WTC11 (cell line): ENCODE measurements at regions not wholly inside any gene's neighbourhood (a gene's known extent, or its start where the extent isn't known, plus 50 kb on each side); places are given as distances from the start of the nearest gene placed in this dataset.

ENCODE experiments used
- ATAC-seq: fragments of 200-7000 bp; cut with Tn5 transposase; 2 replicates; pipeline ENCODE4 v1.10.0; 2021; ENCODE audit warnings: mild to moderate bottlenecking, moderate library complexity
- CTCF ChIA-PET: fragments of 300-600 bp; sonication (Branson Sonifier 250); formaldehyde crosslinking; loops from one replicate; lab custom pipeline; 2021; ENCODE audit warnings: antibody characterized with exemption; lab: Charles Lee
- POLR2A ChIA-PET: fragments of 350-600 bp; sonication (Branson Sonifier 250); formaldehyde crosslinking; loops from one replicate; lab custom pipeline; 2021; ENCODE audit warnings: antibody characterized with exemption; lab: Charles Lee
- DNase-seq: peaks from one replicate; pipeline ENCODE4 v3.0.0; 2021; ENCODE audit warnings: low spot score
- H3K27ac Mint-ChIP-seq: 2 replicates; pipeline ENCODE4 v1.8.0; 2021; ENCODE audit warnings: mixed read lengths
- H3K27me3 Mint-ChIP-seq: 2 replicates; pipeline ENCODE4 v1.8.0; 2021; ENCODE audit warnings: low read depth, mild to moderate bottlenecking, moderate library complexity, mixed read lengths
- H3K36me3 Mint-ChIP-seq: 2 replicates; pipeline ENCODE4 v1.8.0; 2021; ENCODE audit warnings: mixed read lengths
- H3K4me1 Mint-ChIP-seq: 2 replicates; pipeline ENCODE4 v1.8.0; 2022; ENCODE audit warnings: mixed read lengths
- H3K4me3 Mint-ChIP-seq: 2 replicates; pipeline ENCODE4 v1.8.0; 2021; ENCODE audit warnings: mild to moderate bottlenecking, moderate library complexity, mixed read lengths
- H3K9me3 Mint-ChIP-seq: 2 replicates; pipeline ENCODE4 v1.8.0; 2021; ENCODE audit warnings: mixed read lengths
- ATF1 ChIP-seq: sonication (generic); formaldehyde crosslinking; IDR thresholded peaks from 2 replicates; pipeline ENCODE4 v1.8.1; 2023; ENCODE audit warnings: mild to moderate bottlenecking, moderate library complexity, missing genetic modification reagents
- ERG ChIP-seq: fragments of 250-450 bp; sonication (Bioruptor Pico); IDR thresholded peaks from 2 replicates; pipeline ENCODE4 v1.8.0; 2021; ENCODE audit warnings: mild to moderate bottlenecking
- FOXP1 ChIP-seq: sonication (generic); formaldehyde crosslinking; IDR thresholded peaks from 2 replicates; pipeline ENCODE4 v1.8.0; 2022; ENCODE audit warnings: missing genetic modification reagents, mild to moderate bottlenecking, moderate library complexity, borderline replicate concordance
- FOXP4 ChIP-seq: sonication (generic); formaldehyde crosslinking; IDR thresholded peaks from 2 replicates; pipeline ENCODE4 v1.8.0; 2022; ENCODE audit warnings: mild to moderate bottlenecking, missing genetic modification reagents
- GABPB1 ChIP-seq: sonication (generic); formaldehyde crosslinking; IDR thresholded peaks from 2 replicates; pipeline ENCODE4 v1.8.1; 2023; ENCODE audit warnings: mild to moderate bottlenecking, missing genetic modification reagents
- MYBL2 ChIP-seq: sonication (generic); formaldehyde crosslinking; IDR thresholded peaks from 2 replicates; pipeline ENCODE4 v1.8.1; 2023; ENCODE audit warnings: mild to moderate bottlenecking, moderate library complexity, missing genetic modification reagents
- NFYB ChIP-seq: sonication (generic); formaldehyde crosslinking; conservative IDR thresholded peaks from 2 replicates; pipeline ENCODE4 v1.8.0; 2022; ENCODE audit warnings: low read depth, missing genetic modification reagents
- OVOL2 ChIP-seq: fragments of 250-450 bp; sonication (Bioruptor Pico); IDR thresholded peaks from 2 replicates; pipeline ENCODE4 v1.9.0; 2021; ENCODE audit warnings: mild to moderate bottlenecking, borderline replicate concordance
- SMAD3 ChIP-seq: sonication (generic); formaldehyde crosslinking; IDR thresholded peaks from 2 replicates; pipeline ENCODE4 v1.8.0; 2022; ENCODE audit warnings: missing genetic modification reagents, mild to moderate bottlenecking, borderline replicate concordance
- TCF7 ChIP-seq: sonication (generic); formaldehyde crosslinking; IDR thresholded peaks from 2 replicates; pipeline ENCODE4 v1.8.0; 2022; ENCODE audit warnings: mild to moderate bottlenecking, low read depth, missing genetic modification reagents, moderate library complexity
- TEAD1 ChIP-seq: sonication (generic); formaldehyde crosslinking; IDR thresholded peaks from 2 replicates; pipeline ENCODE4 v1.8.0; 2022; ENCODE audit warnings: mild to moderate bottlenecking, missing genetic modification reagents
- TEAD4 ChIP-seq: sonication (generic); formaldehyde crosslinking; IDR thresholded peaks from 2 replicates; pipeline ENCODE4 v1.8.0; 2022; ENCODE audit warnings: mild to moderate bottlenecking, missing genetic modification reagents
- ZNF232 ChIP-seq: sonication (generic); formaldehyde crosslinking; IDR thresholded peaks from 2 replicates; pipeline ENCODE4 v1.8.0; 2022; ENCODE audit warnings: mild to moderate bottlenecking, missing genetic modification reagents
- ZNF396 ChIP-seq: fragments of 250-450 bp; sonication (Bioruptor Pico); IDR thresholded peaks from 2 replicates; pipeline ENCODE4 v1.8.0; 2021; ENCODE audit warnings: mild to moderate bottlenecking, moderate library complexity, borderline replicate concordance
- ZNF416 ChIP-seq: fragments of 250-450 bp; sonication (Bioruptor Pico); IDR thresholded peaks from 2 replicates; pipeline ENCODE4 v1.9.0; 2021; ENCODE audit warnings: mild to moderate bottlenecking, inconsistent platforms
- ZNF423 ChIP-seq: fragments of 250-450 bp; sonication (Bioruptor Pico); IDR thresholded peaks from 2 replicates; pipeline ENCODE4 v2.1.2; 2022; ENCODE audit warnings: mild to moderate bottlenecking, moderate library complexity
- TF ChIP-seq, protein P1 (sequence below): sonication (generic); formaldehyde crosslinking; IDR thresholded peaks from 2 replicates; pipeline ENCODE4 v1.8.1; 2022; ENCODE audit warnings: mild to moderate bottlenecking, moderate library complexity, missing genetic modification reagents
- TF ChIP-seq, protein P2 (sequence below): fragments of 250-450 bp; sonication (Bioruptor Pico); IDR thresholded peaks from 2 replicates; pipeline ENCODE4 v1.9.0; 2021; ENCODE audit warnings: mild to moderate bottlenecking
- TF ChIP-seq, protein P3 (sequence below): sonication (generic); formaldehyde crosslinking; IDR thresholded peaks from 2 replicates; pipeline ENCODE4 v1.8.0; 2023; ENCODE audit warnings: mild to moderate bottlenecking, missing genetic modification reagents
- TF ChIP-seq, protein P4 (sequence below): sonication (generic); formaldehyde crosslinking; IDR thresholded peaks from 2 replicates; pipeline ENCODE4 v1.8.1; 2023; ENCODE audit warnings: mild to moderate bottlenecking, moderate library complexity, missing genetic modification reagents

GRCh38 chr13:39170711-39171110, 132.5 kb downstream of the NHLRC3 start:
- Mint-ChIP-seq H3K27me3 (no peaks in the 10 kb centered on the region; the same call in 1 of the 2 replicates), H3K4me1 (0 out of 2 replicates have a peak, but pooled peaks cover 2% of the 10 kb centered on the region), H3K4me3 (no peak overlapping the region), H3K36me3 (no peaks in the 10 kb centered on the region), H3K27ac (no peak overlapping the region), H3K9me3 (peaks cover 3% of the 10 kb centered on the region; the same call in 1 of the 2 replicates)
- TF ChIP-seq ZNF423 (no peak), NFYB (CRISPR knock-in tag) (no peak), TEAD1 (no peak), ATF1 (CRISPR knock-in tag) (no peak), GABPB1 (no peak), TCF7 (CRISPR knock-in tag) (no peak), FOXP4 (CRISPR knock-in tag) (no peak), ZNF232 (no peak), FOXP1 (no peak), ZNF396 (CRISPR knock-in tag) (no peak), ERG (no peak), TEAD4 (CRISPR knock-in tag) (no peak)
- TF ChIP-seq, protein P1, sequence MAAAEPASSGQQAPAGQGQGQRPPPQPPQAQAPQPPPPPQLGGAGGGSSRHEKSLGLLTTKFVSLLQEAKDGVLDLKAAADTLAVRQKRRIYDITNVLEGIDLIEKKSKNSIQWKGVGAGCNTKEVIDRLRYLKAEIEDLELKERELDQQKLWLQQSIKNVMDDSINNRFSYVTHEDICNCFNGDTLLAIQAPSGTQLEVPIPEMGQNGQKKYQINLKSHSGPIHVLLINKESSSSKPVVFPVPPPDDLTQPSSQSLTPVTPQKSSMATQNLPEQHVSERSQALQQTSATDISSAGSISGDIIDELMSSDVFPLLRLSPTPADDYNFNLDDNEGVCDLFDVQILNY (CRISPR knock-in tag) = no peak
- TF ChIP-seq, protein P2, sequence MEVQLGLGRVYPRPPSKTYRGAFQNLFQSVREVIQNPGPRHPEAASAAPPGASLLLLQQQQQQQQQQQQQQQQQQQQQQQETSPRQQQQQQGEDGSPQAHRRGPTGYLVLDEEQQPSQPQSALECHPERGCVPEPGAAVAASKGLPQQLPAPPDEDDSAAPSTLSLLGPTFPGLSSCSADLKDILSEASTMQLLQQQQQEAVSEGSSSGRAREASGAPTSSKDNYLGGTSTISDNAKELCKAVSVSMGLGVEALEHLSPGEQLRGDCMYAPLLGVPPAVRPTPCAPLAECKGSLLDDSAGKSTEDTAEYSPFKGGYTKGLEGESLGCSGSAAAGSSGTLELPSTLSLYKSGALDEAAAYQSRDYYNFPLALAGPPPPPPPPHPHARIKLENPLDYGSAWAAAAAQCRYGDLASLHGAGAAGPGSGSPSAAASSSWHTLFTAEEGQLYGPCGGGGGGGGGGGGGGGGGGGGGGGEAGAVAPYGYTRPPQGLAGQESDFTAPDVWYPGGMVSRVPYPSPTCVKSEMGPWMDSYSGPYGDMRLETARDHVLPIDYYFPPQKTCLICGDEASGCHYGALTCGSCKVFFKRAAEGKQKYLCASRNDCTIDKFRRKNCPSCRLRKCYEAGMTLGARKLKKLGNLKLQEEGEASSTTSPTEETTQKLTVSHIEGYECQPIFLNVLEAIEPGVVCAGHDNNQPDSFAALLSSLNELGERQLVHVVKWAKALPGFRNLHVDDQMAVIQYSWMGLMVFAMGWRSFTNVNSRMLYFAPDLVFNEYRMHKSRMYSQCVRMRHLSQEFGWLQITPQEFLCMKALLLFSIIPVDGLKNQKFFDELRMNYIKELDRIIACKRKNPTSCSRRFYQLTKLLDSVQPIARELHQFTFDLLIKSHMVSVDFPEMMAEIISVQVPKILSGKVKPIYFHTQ (CRISPR knock-in tag) = no peak
- TF ChIP-seq, protein P3, sequence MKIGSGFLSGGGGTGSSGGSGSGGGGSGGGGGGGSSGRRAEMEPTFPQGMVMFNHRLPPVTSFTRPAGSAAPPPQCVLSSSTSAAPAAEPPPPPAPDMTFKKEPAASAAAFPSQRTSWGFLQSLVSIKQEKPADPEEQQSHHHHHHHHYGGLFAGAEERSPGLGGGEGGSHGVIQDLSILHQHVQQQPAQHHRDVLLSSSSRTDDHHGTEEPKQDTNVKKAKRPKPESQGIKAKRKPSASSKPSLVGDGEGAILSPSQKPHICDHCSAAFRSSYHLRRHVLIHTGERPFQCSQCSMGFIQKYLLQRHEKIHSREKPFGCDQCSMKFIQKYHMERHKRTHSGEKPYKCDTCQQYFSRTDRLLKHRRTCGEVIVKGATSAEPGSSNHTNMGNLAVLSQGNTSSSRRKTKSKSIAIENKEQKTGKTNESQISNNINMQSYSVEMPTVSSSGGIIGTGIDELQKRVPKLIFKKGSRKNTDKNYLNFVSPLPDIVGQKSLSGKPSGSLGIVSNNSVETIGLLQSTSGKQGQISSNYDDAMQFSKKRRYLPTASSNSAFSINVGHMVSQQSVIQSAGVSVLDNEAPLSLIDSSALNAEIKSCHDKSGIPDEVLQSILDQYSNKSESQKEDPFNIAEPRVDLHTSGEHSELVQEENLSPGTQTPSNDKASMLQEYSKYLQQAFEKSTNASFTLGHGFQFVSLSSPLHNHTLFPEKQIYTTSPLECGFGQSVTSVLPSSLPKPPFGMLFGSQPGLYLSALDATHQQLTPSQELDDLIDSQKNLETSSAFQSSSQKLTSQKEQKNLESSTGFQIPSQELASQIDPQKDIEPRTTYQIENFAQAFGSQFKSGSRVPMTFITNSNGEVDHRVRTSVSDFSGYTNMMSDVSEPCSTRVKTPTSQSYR (CRISPR knock-in tag) = no peak
- DNase-seq (no peak), ATAC-seq (no peak)
- ChIA-PET CTCF (no interaction called here), POLR2A (no interaction called here)

DNA sequence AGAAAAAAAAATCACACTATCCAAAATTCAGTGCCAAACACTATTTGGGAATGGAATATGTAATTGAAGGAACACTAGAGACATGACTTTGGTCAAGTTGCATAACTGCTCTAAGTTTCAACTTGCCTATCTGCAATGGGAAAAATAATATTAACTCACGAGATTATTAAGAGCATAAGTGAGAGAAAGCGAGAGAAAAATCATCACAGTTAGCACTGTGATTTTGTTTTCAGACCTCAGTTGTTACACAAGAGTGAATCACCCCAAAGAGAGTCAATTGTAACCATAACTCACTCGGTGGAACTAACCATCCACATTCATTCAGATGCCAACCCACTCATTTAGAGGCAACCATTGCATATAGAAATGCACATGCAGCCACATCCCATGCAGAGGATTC, 147.1 kb downstream of the NHLRC3 start:
- no peak for ATAC-seq
- DNase-seq = no peak
- TF ChIP-seq ZNF416 (CRISPR knock-in tag) = no peak
- no peak for TF ChIP-seq FOXP4 (CRISPR knock-in tag)
- TF ChIP-seq OVOL2 (CRISPR knock-in tag) = no peak
- TF ChIP-seq, protein P4, sequence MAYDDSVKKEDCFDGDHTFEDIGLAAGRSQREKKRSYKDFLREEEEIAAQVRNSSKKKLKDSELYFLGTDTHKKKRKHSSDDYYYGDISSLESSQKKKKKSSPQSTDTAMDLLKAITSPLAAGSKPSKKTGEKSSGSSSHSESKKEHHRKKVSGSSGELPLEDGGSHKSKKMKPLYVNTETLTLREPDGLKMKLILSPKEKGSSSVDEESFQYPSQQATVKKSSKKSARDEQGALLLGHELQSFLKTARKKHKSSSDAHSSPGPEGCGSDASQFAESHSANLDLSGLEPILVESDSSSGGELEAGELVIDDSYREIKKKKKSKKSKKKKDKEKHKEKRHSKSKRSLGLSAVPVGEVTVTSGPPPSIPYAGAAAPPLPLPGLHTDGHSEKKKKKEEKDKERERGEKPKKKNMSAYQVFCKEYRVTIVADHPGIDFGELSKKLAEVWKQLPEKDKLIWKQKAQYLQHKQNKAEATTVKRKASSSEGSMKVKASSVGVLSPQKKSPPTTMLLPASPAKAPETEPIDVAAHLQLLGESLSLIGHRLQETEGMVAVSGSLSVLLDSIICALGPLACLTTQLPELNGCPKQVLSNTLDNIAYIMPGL (CRISPR knock-in tag) = no peak
- no peak for TF ChIP-seq MYBL2 (CRISPR knock-in tag)
- TF ChIP-seq SMAD3 (CRISPR knock-in tag) = no peak
- Mint-ChIP-seq H3K4me3 (no peak overlapping the region), H3K4me1 (peaks cover 11% of the 10 kb centered on the region), H3K36me3 (no peaks in the 10 kb centered on the region), H3K9me3 (no peaks in the 10 kb centered on the region), H3K27me3 (peaks cover 2% of the 10 kb centered on the region), H3K27ac (no peak overlapping the region)
- ChIA-PET CTCF (no interaction called here), POLR2A (no interaction called here)
